LNCAP (cell line): ENCODE measurements at regions not wholly inside any gene's neighbourhood (a gene's known extent, or its start where the extent isn't known, plus 50 kb on each side); places are given as distances from the start of the nearest gene placed in this dataset.

Source experiments
- CTCF ChIP-seq: fragments of 450-650 bp; IDR thresholded peaks from 2 replicates; pipeline ENCODE4 v1.5.1; 2017; ENCODE audit warnings: mild to moderate bottlenecking

- TF ChIP-seq CTCF, result no peak
These were observed 72.7 kb upstream of the ARID5B start for GRCh38 chr10:61828788-61829187.

GRCh38 chr10:61830072-61830845 is 71.2 kb upstream of the ARID5B start:
- TF ChIP-seq CTCF, result no peak

- no peak for TF ChIP-seq CTCF
These were observed 70.6 kb upstream of the ARID5B start for GRCh38 chr10:61830846-61831273.

DNA sequence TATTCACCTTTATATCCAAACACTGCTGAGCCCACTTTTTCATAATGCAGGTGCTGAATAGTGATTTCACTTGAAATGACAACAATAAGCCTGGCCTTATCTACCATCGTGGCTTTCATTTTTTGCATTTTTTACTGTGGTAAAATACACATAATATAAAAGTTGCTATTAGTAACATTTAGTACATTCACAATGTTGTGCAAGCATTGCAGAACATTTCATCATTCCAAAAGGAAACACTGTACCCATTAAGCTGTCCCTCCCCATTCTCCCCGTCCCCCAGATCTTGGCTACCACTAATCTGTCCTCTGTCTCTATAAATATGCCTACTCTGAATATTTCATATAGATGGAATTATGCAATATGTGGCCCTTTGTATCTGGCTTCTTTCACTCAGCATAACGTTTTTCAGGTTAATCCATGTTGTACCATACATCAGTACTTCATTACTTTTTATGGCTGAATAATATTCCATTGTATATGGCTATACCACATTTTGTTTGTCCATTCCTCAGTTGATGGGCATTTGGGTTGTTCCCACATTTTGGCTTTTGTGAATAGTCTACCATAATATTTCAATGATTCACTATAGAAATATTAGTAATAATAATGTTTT is 68.5 kb upstream of the ARID5B start:
- no peak for TF ChIP-seq CTCF

DNA sequence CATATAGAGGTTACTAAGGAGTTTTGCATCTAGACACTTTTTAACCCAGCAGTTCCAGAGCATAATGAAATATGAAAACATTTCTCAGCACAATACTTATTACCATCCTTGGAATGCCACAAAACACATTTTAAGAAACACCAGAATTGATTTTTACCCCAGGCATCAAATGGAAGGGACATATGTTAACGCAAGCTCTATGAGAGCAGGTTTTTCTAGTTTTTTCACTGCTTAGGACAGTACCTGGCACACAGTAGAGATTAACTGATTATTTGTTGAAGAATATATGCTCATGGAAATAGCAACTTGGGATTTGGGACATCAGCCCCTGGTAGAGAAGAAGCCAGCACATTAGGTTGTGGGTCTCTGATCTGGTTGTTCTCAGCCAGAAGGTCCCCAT is 67.0 kb upstream of the ARID5B start:
- no peak for TF ChIP-seq CTCF

- TF ChIP-seq CTCF, result peak; percentile 64
These were observed 66.2 kb upstream of the ARID5B start for GRCh38 chr10:61835069-61835945.
